ENCODE measurements at regions not wholly inside any gene's neighbourhood (a gene's known extent, or its start where the extent isn't known, plus 50 kb on each side); places are given as distances from the start of the nearest gene placed in this dataset.

DNA sequence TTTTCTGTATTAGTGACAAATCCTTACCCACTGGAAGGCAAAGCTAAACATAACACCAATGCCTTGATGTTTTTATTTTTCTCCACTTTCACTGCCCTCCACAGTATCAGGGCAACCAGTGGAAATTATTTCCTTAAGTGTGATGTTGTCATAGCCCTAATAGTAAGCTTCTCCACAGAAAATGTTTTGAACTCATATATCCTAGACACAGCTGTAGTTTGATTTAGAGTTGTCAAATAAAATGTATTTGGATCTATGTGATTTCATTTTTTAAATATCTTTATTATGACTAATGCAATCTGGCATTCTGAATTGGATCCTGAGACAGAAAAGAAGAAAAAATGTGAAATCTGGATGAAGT lies 70.9 kb upstream of the UFL1 start:
- DNase-seq (ENCODE audit: low read depth): no peak
- H3K4me3 ChIP-seq (ENCODE audit: low read depth, low read length): no peak overlapping the region
- TF ChIP-seq, protein P1, sequence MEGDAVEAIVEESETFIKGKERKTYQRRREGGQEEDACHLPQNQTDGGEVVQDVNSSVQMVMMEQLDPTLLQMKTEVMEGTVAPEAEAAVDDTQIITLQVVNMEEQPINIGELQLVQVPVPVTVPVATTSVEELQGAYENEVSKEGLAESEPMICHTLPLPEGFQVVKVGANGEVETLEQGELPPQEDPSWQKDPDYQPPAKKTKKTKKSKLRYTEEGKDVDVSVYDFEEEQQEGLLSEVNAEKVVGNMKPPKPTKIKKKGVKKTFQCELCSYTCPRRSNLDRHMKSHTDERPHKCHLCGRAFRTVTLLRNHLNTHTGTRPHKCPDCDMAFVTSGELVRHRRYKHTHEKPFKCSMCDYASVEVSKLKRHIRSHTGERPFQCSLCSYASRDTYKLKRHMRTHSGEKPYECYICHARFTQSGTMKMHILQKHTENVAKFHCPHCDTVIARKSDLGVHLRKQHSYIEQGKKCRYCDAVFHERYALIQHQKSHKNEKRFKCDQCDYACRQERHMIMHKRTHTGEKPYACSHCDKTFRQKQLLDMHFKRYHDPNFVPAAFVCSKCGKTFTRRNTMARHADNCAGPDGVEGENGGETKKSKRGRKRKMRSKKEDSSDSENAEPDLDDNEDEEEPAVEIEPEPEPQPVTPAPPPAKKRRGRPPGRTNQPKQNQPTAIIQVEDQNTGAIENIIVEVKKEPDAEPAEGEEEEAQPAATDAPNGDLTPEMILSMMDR (IDR thresholded peaks at IDR 0.05; ENCODE audit: low read depth, low read length, missing control alignments): no peak

DNA sequence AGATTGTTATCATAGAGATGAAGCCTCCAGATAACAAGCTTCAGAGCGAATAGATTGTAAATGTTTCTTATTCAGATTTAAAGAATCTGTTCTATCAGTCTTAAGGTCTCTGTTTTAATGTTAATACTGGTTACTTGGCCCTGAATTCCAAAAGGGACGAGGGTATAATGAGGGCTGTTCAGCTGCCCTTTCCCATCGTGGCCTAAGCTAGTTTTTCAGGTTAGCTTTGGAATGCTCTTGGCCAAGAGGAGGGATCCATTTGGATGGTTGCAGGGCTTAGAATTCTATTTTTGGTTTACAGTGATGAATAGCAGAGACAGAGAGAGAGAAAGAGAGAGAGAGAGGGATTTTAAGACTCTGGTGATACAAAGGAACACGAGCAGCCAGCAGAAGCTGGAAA lies 62.8 kb upstream of the UFL1 start:
- TF ChIP-seq, protein P1 (IDR thresholded peaks at IDR 0.05; ENCODE audit: low read depth, low read length, missing control alignments): no peak
- no peak for DNase-seq (ENCODE audit: low read depth)
- no peak overlapping the region for H3K4me3 ChIP-seq (ENCODE audit: low read depth, low read length)

DNA sequence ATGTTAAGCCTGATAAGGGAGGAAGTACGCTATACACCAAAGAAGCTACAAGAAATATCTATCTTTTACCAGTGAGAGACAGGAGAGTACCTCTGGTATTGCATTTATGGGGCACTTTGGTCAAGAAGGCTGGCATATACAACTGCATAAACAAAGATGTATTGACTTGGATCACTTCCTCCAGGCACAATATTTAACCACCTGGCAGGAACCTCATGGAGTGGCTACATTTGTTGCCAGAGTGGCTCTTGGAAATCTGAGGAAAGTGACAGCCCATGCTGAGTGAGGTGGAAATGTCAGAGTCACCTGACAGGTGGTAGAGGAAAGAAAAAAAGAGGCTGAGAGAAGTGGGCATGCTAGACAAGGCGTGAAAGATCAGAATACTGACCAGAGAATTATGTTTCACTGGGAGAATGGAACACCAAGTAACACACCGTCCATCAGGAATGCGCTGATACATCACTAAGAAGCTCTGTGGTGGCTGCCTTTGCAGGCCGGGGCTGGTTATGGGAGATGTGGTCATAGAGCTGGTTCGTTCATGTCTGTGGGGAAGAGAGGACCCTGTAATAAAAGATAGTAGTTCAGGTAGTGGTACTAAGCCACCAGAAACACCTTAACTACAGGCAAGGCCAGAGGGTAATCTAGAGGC lies 61.4 kb upstream of the UFL1 start:
- H3K4me3 ChIP-seq (ENCODE audit: low read depth, low read length): no peak overlapping the region
- TF ChIP-seq, protein P1 (IDR thresholded peaks at IDR 0.05; ENCODE audit: low read depth, low read length, missing control alignments): no peak
- DNase-seq (ENCODE audit: low read depth): no peak

DNA sequence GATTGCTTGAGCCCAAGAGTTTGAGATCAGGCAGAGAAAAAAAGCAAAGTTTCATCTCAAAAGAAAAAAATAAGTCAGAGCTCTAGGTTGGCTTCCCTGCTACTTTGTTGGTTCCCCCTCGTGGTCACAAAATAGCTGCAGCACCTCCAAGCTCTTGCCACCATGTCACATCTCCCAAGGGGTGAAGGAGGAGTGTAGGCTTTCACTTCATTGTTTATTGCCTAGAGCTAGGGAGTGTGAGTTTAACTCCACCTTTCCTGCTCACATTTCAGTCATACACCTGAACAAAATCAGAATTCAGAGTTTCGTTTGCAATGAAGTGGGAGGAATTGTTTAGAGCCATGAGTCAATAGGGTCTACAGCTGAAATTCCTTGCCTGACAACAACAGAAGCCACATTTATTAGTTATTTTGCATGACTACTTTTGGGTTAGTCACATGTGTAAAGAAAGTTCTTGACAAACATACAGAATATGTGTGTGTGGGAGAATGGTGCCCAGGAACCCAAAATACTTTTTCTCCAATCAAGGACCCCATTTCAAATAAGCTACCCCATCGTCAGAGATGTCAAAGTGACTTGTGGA lies 56.2 kb upstream of the UFL1 start:
- no peak overlapping the region for H3K4me3 ChIP-seq (ENCODE audit: low read depth, low read length)
- no peak for DNase-seq (ENCODE audit: low read depth)
- TF ChIP-seq, protein P1 (IDR thresholded peaks at IDR 0.05; ENCODE audit: low read depth, low read length, missing control alignments): no peak

DNA sequence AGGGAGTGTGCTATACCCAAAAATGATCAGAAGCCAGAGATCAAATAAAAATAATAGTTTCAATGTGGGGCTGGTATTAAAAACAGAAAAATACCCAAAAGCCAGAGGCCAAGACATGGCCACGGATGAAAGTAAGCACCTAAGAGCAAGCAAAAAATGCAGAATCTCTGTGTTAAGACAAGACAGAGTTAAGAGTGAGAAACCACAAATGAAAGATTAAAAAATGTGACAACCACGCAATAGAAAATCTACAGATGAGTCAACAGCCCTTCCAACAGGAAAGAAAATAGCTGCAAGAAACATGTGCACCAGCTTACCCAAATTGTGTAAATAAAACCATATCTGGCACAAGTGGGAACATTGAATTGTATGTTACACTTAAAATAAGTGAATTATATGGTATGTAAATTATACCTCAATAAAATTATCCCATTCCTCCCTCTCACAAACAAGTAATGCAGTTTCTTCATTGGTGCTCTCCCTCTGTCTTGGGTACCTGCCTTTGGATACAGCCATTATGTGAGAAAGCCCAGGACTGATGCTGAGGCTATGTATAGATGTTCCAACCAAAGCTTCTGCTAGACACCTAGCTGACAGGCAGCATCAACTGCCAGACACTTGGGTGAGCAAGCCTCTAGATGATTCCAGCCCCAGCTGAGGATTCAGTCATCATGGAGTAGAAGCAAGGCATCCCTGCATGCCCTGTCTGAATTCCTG lies 55.3 kb upstream of the UFL1 start:
- TF ChIP-seq, protein P1 (IDR thresholded peaks at IDR 0.05; ENCODE audit: low read depth, low read length, missing control alignments): no peak

DNA sequence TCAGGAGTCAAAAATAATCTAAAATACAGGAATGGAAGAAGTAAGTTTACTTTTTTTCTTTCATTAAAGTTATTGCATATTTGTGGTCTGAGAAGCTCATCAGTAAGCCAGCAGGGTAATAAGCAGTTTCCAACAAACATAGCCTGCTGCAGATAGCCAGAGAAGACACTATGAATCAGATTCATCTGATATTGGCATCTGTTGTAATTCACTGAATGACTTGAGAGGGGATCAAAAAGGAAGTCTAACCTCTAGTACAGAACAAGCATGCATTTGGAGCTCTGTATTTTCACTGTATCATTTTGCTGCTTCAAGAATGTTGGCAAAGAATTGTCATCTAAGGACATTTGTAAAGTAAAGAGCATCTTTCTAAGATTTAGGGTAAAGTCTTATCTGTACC lies 53.8 kb upstream of the UFL1 start:
- TF ChIP-seq, protein P1 (IDR thresholded peaks at IDR 0.05; ENCODE audit: low read depth, low read length, missing control alignments): no peak
- no peak for DNase-seq (ENCODE audit: low read depth)
- H3K4me3 ChIP-seq (ENCODE audit: low read depth, low read length): no peak overlapping the region

More for the DNA sequence above, 55.3 kb upstream of the UFL1 start:
- H3K4me3 ChIP-seq (ENCODE audit: low read depth, low read length): no peak overlapping the region
- DNase-seq (ENCODE audit: low read depth): no peak

Data from GM12864 (cell line).